NCI-H1105 treated with DMSO at 0.1 percent for 48 hours (cell line): ENCODE measurements at regions not wholly inside any gene's neighbourhood (a gene's known extent, or its start where the extent isn't known, plus 50 kb on each side); places are given as distances from the start of the nearest gene placed in this dataset.
"Not testable (repeated sequence)": the region's sequence is repeated elsewhere in the genome, so short reads cannot be mapped to it uniquely, and the experiment has no call there.

Experiments
- DNase-seq: peaks from one replicate; lab custom pipeline; 2025; lab: John Stamatoyannopoulos, UW

DNA sequence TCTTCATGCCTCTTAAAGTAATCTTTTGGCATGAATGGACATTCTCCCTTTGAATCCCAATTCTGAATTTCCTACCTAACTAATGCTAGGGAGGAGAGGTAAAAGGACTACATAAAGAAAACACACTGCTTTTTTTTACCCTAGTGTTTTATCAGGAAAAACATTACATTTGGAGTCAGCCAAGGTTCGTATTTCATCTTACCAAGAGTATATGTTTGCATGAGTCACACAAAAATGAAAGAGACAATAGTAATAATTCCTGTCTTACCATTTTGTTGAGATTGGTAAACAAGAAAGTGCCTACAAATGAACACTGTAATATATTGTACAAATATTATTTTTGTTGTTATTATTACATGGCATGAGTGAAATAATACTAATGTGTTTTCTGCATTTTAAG, 112.9 kb upstream of the WARS2 start:
- no peak for DNase-seq

DNA sequence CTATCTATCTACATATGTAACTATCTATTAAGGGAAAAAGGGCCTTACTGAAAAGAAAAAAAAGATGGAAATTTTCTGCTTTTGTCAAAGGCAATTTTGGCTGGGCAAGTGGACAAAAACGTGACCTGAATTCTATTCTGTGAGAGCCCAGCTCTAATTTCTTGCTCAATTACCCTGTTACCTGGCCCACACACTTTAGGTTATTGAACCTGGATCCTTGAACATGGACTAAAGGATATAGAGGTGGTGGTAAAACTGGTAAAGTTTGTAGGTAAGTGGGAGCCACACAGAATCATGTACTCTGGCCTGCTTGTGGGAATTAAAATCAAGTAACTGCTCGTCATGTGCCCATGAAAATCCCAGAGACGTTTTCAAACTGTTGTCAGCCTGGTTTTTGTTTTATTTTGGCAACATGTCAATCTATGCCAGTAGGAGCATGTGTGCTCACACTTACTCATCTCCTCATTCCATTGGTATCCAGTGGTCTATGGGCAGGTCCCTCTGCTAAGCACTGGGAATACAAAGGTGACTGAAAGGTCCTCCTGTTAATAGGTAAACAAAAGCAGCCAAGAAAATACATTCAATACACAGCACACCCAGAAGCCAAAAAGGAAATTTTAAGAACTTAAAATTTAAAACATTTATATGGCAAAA, 113.7 kb upstream of the WARS2 start:
- DNase-seq, result no peak

DNA sequence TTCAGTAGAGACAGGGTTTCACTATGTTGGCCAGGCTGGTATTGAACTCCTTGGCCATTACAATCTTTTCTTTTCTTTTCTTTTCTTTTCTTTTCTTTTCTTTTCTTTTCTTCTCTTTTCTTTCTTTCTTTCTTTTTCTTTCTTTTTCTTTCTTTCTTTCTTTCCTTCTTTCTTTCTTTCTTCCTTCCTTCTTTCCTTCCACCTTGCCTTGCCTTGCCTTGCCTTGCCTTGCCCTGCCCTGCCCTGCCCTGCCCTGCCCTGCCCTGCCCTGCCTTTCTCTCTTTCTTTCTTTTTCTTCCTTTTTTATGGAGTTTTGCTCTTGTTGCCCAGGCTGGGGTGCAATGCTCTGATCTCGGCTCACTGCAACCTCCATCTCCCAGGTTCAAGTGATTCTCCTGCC, 112.5 kb upstream of the HAO2 start:
- not testable (repeated sequence) for DNase-seq

DNA sequence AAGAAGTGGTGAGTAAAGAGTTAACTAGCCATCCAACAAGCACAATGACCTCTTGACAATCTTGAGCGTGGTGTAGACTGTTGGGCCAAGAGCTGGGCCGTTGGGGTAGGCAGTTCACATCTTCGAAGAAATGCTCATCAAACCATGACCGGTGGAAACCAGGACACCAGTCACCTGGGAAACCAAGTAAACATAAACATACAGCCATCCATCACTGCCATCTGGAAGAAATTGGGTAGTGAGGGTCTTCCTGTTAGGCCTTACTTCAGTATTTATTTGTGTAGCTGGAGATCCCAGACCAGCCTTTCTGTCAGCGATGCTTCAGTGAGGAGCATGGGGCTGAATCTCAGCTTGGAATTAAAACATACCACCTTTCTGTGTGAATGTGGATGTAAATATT, 108.1 kb upstream of the HAO2 start:
- no peak for DNase-seq

DNA sequence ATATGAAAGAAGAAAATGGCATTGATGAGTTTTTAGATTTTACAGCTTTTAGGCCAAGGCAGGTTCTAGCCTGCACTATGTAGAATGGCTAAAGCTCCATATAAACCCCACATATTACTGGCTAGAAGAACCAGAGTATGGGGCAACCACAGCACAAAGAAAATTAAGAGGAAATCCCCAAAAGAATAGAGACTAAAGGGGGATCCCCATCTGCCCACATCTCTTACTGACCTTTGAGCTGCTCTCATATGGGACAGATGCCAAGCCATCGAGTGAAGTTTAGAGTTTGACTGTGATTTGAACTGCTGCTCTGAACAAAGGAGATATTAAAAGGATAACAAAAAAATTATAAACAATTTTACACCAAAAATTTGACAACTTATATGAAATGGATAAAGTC, 102.2 kb upstream of the HAO2 start:
- no peak for DNase-seq

DNA sequence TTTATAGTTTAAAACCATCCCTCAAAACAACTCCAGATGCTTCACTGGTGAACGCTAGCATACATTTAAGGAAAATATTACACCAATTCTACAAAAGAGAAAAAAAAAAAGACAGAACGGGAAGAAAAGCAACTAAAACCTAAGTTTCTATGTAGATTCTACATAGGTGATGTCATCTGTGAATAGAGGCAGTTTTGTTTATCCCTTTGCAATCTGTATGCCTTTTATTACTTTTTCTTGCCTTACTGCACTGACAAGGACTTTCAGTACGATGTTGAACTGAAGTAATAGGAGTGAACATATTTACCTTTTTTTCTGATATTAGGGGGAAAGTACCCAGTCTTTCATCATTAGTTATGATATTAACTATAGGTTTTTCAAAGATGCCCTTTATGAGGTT, 101.7 kb upstream of the HAO2 start:
- no peak for DNase-seq

DNA sequence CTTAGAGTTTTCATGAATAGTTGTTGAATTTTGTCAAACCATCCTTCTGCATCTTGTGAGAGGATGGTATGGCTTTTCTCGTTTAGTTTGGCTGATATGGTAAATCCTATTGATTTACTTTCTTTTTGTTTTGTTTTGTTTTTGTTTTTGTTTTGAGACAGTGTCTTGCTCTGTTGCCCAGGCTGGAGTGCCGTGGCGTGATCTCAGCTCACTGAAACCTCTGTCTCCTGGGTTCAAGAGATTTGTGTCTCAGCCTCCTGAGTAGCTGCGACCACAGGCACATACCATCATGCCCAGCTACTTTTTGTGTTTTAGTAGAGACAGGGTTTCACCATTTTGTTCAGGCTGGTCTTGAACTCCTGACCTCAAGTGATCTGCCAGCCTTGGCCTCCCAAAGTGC, 101.3 kb upstream of the HAO2 start:
- DNase-seq, result not testable (repeated sequence)

DNA sequence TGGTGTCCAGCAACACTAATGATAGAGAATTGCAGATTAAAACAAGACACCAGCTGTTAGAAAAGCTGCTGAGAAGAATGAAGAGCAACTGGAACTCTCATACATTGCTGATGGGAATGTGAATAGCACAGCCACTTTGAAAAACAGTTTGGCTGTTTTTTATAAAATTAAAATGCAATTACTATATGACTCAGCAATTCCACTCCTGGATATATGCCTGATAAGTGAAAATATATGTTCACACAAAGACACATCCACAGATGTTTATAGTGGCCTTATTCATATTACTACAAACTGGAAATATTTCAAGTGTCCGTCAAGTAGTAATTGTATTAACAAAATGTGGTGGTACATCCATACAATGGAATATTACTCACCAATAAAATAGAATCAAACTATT, 99.7 kb upstream of the HAO2 start:
- DNase-seq, result no peak

DNA sequence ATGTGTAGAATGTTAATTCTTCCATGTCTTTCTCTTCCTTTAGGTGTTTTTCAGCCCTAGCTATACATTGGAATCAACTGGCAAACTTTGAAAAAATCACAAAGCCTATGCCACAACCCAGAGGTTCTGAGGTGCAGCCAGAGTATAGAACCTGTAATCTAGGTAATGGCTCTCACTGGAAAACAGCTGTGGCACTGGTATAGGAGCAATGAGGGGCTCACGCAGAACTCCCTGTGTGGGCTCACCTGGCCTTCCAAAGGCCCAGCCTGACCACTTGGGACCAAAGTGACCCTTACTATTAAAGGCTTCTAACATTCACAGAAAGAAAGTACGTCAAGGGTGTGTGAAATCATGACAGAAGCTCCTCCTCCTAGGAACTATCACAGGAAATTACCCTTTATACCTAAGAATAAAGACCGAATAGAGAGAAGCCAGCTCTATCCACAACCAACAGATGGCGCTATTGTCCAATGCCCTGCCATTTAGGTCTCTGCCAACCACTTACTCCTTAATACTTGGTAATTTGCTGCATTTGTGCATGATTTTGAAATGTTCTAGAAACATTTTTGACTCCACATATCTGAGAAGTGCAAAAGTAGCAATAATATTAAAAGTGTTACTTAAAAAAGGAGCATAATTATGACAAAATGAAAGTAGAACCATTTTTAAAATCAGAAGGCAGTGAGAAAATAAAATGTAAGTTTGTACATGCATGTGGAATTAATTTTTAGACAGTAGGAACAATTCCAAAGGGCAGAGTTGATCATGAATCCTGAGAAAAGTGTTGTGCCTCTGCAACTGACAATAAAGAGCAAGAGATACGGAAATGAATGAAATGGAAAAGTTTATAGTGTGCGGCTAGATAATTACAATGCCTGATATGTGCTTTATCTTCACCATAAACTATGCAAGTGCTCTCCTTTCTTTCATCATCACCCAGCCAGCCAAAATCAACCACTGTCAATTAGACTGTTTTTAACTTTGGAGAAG, 93.1 kb upstream of the HAO2 start:
- DNase-seq, result peak; percentile 45

DNA sequence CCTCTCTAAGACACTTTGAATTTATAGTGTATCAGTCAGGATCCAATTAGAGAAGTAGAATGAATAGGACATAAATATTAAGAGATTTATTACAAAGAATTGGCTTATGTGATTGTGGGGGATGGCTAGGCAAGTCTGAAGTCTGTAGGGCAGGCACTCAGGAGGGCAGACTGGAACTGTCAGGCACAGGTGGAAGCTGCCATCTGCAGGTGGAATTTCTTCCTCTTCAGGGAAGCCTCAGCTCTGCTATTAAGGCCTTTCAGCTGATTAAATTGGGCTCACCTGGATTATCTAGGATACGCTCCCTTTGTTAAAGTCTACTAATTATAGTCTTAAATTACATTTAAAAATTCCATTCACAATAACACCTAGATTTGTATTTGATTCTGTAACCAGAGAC, 92.0 kb upstream of the HAO2 start:
- peak; percentile 84 for DNase-seq

DNA sequence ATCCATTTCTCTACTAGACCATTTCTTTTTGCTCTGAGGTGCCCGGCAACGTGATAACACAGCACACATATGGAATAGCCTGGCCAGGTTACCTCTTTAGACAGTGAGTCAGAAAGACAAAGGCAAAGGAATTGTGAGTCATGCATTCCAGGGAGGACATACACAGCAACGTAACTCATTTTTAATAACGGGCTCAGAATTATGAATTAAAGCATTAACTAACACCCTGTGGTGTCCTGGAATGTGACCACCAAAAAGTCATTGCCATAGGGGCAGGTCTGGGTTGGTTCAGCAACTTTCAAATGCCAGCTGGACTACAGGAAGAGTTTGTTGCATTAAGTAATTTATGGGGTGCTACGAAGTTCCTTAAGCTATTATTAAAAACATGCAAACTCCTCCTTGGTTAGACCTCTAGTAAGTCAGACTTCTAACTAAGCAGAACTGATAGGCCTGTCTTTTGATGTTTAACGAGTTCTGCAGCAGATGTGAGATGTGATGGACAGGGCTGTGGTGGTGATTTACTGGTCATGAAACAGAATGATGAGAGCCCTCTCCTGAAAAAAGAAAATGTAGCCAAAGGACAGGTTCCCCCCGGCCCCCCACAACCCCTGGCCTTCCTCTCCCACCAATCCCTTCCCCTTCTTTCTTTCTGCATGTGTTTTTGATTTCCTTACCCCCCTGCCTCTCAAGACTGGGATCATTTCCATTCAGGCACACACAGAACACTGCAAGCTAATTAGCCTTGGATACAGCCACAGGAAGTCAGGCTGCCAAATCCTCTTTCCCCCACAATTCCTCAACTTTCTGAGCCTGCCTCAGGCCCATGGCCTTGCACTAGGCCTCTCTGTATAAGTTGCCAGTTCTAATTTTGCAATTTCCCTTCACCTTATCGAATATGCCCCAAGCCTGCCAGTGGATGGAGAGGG, 88.9 kb upstream of the HAO2 start:
- DNase-seq, result no peak

DNA sequence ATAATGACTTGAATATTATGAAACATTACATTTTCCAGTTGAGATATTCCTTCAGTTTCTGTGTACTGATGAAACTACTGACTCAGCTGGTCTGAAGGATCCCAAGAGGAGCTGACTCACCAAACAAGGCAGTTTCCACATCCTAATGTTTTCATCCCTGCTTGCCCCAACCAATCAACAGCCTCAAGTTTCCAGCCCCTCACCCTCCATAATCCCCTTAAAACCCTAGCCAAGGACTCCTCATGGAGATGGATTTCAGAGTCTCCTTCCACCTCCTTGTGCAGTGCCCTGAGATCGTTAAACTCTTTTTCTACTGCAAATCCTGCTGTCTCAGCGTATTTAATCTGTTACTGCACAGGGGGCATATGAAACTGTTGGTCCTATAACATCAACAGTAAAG, 83.1 kb upstream of the HAO2 start:
- no peak for DNase-seq

DNA sequence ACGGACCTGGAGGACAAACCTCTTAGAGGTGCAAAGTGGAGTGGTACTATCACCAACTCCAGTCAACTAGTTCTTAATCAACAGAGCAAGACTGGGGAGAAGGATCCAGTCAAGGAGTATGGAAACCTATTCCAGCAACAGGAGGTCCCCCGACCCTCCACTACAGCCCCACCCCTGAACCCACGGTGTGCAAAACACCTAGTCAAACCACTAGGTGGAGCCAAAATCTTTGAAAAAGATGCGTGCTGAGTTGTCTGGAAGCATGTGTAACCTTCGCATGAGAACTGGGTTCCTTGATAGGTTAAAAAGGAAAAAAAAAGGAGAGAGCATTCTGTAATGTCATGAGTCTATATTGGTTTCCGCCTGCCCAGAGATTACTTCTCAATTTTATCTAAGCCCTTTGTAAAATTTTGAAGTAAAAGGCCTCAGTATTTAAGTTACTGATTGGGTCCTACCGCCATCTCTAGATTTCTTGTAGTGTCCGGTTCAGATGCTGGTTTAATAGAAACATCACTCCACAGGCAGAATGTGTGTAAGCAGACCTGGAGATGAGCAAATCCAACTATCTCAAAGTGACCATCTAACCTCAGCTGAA, 81.9 kb upstream of the HAO2 start:
- peak; percentile 60 for DNase-seq

DNA sequence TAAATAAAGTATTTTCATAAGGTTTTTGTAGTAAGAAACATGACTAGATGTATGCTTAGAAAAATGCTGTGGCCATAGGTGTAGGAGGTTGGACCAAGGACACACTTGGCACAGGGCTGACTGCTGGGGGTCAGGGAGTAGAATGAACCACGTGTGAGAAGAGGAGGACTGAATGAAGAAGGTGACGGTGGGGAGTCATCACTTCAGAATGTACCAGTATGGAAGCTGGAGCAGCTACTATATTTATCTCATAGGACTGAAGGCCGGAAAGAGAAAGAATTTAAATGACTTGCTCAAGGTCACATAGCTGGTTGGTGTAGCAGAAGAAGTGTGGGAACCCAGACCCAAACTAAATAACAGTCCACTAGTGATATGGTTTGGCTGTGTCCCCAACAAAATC, 79.8 kb upstream of the HAO2 start:
- no peak for DNase-seq

DNA sequence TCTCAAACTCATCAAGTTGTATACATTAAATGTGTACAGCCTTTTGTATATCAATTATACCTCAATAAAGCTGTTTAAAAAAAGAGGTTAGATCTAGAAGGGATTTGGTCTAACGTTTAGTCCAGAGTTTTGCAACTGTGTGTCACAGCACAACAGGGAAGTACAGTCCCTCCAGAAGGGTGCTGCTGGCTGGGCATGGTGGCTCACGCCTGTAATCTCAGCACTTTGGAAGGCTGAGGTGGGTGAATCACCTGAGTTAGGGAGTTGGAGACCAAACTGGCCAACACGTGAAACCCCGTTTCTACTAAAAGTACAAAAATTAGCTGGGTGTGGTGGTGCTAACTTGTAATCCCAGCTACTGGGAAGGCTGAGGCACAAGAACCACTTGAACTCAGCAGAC, 78.3 kb upstream of the HAO2 start:
- no peak for DNase-seq

DNA sequence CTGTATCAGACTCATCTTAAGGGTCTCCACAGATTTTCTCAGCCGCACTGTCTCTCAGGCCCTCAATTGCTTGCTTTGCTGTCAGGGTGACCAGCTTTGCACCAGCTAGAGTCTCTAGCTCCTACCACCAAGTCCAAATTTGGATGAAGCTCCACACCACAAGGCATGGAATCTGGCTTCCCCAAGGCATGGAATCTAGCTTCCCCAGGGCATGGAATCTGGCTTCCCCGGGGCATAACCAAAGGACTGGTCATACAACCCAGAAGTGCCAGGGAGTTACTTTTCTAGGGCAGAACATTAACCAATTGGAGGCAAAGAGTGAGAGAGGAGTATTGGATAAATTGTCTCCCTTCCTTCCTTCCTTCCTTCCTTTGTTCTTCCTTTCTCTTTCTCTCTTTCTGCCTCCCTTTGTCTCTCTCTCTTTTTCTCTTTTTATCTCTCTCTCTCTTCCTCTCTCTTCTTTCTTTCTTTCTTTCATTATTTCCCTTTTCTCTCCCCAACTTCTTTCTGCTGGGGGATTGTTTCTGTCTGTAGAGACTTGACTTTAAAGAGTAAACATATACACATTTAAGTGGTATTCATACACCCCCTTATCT, 76.9 kb upstream of the HAO2 start:
- no peak for DNase-seq

DNA sequence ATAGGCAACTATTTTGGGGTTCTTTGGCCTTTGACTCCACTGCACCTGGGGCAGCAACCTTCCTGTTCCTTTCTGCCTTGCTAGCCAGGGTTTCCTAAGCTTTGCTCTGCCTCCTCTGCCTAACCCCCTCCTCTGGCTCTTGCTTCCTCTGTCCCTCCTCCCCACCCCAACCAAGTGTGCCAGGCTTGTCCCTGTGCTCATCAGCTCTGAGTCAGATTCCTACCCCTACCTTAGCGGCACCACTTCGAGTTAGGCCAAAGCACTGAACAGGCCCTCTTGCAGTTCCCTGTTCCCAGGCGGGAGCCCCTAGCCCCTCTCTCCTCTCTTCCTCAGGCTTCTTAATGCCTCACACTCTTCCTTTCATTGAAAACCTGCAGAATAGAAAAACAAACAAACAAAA, 74.8 kb upstream of the HAO2 start:
- no peak for DNase-seq

DNA sequence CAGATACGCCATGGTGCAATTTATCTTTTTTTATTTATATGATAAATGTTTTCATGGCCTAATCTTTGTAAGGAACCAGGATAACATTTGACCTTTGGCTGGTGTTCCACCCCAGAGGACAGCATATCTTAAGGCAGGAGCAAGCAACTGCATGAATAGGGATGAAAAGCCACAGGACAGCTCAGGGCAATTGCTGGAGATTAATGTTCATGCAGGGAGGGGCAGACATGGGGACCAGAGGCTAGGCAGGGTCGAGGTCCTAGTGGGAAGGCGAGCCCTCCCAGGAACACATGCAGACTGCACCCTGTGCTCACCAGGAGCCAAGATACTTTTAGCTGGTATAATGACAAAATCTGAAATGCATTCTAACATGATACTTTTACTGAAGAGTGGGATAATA, 74.4 kb upstream of the HAO2 start:
- no peak for DNase-seq

DNA sequence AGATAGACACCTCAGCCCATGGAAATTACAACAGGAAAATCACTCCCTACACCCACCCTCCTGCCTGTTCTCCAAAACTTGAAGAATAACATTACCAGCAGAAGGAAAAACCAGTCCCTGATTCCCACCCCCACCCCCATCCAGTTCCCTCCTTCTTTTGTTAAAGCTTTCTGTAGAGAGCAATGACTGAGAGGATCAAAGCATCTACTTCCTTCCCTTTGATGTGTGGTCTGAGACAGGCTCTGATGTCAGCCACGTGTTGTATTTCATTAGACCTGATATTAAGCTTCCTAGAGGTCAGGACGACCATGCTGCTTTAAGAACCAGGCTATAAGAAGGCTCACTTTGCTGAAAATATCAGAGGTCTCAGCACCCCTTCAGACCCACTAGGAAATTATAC, 73.9 kb upstream of the HAO2 start:
- DNase-seq, result no peak

DNA sequence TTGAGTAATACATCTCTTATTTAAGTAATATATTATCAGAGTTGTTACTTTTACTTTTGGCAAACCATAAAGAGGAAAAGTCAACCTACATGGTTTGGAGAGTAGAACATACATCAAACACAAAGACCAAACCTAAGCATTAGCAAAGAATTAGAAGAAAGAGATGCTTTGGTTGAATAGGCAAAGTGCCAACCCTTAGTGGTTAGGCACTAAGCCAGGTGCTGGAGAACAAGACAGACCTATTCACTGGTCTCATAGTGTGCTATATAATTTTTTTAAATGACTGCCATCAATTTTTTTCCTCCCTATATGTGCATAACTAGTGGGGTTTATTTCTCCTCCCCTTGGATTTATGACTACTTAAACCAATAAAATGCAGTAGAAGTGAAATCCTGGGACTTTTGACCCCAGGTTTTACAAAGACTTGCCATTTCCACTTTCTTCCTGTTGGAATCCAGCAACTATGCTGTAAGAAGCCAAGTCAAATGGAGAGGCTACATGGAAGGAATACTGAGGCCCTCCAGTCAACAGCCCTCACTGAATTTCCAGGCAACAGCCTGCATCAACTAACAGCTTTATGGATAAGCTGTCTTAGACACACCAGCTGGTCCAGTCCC, 69.8 kb upstream of the HAO2 start:
- peak; percentile 83 for DNase-seq

DNA sequence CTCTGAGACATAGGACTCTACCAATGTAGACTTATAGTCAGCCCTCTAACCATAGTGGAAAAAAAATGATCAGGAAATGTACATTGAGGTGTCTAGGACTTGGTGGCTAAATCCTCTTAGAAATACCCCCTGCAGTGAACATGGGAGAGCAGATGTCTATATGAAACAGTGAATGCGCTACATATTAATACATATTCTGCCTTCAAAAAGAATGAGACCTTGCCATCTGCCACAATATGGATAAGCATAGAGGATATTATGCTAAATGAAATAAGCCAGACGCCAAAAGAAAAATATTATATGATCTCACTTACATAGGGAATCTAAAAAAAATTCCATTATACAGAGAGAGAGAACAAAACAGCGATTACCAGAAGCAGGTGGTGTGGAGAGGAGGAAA, 66.6 kb upstream of the HAO2 start:
- no peak for DNase-seq
